ENCODE measurements at regions not wholly inside any gene's neighbourhood (a gene's known extent, or its start where the extent isn't known, plus 50 kb on each side); places are given as distances from the start of the nearest gene placed in this dataset.

GRCh38 chr9:115367780-115368525, 250.0 kb upstream of the TNC start:
- H3K27me3 ChIP-seq, result no peaks in the 10 kb centered on the region
- no peak for ATAC-seq
- peaks cover 0 to 10% (median 0%) of the 10 kb centered on the region in 3 donors for H3K4me1 ChIP-seq
- H3K4me3 ChIP-seq, result no peak overlapping the region
- TF ChIP-seq EP300 (IDR thresholded peaks at IDR 0.05) (no peak), POLR2AphosphoS5 (IDR thresholded peaks at IDR 0.05) (peak; percentile 43)
- no peaks in the 10 kb centered on the region for H3K9me3 ChIP-seq
- H3K36me3 ChIP-seq, result no peaks in the 10 kb centered on the region
- WGBS, 2 donors (ENCODE audit: low coverage in 1 of 2), result 64 to 85% methylated on average over 2 of the region's 2 CpGs
- H3K27ac ChIP-seq, result no peak overlapping the region

- H3K4me3 ChIP-seq, result no peak overlapping the region
- WGBS, 2 donors (ENCODE audit: low coverage in 1 of 2), result 30 to 31% methylated on average over 5 of the region's 5 CpGs
- no peaks in the 10 kb centered on the region for H3K27me3 ChIP-seq
- peaks cover 0 to 10% (median 0%) of the 10 kb centered on the region in 3 donors for H3K4me1 ChIP-seq
- H3K36me3 ChIP-seq, result no peaks in the 10 kb centered on the region
- no peak for ATAC-seq
- peak overlapping the region in 1 of 4 donors; percentile 23 for H3K27ac ChIP-seq
- TF ChIP-seq, protein P1, sequence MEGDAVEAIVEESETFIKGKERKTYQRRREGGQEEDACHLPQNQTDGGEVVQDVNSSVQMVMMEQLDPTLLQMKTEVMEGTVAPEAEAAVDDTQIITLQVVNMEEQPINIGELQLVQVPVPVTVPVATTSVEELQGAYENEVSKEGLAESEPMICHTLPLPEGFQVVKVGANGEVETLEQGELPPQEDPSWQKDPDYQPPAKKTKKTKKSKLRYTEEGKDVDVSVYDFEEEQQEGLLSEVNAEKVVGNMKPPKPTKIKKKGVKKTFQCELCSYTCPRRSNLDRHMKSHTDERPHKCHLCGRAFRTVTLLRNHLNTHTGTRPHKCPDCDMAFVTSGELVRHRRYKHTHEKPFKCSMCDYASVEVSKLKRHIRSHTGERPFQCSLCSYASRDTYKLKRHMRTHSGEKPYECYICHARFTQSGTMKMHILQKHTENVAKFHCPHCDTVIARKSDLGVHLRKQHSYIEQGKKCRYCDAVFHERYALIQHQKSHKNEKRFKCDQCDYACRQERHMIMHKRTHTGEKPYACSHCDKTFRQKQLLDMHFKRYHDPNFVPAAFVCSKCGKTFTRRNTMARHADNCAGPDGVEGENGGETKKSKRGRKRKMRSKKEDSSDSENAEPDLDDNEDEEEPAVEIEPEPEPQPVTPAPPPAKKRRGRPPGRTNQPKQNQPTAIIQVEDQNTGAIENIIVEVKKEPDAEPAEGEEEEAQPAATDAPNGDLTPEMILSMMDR (IDR thresholded peaks at IDR 0.05), result no peak
- peak; percentile 74 for TF ChIP-seq POLR2AphosphoS5 (IDR thresholded peaks at IDR 0.05)
- no peaks in the 10 kb centered on the region for H3K9me3 ChIP-seq
These were observed 251.5 kb upstream of the TNC start for GRCh38 chr9:115369322-115369957.

GRCh38 chr9:115373000-115373709, 255.2 kb upstream of the TNC start:
- H3K36me3 ChIP-seq, result no peaks in the 10 kb centered on the region
- TF ChIP-seq POLR2A (IDR thresholded peaks at IDR 0.05) (no peak), EP300 (IDR thresholded peaks at IDR 0.05) (no peak), POLR2AphosphoS5 (IDR thresholded peaks at IDR 0.05) (peak; percentile 53)
- TF ChIP-seq, protein P1 (IDR thresholded peaks at IDR 0.05), result no peak
- H3K4me1 ChIP-seq, result peaks cover 0 to 10% (median 0%) of the 10 kb centered on the region in 3 donors
- no peak overlapping the region for H3K4me3 ChIP-seq
- no peak for ATAC-seq
- H3K27me3 ChIP-seq, result no peaks in the 10 kb centered on the region
- no peak overlapping the region for H3K27ac ChIP-seq
- 61 to 83% methylated on average over 4 to 6 of the region's 6 CpGs for WGBS, 2 donors (ENCODE audit: low coverage in 1 of 2)
- H3K9me3 ChIP-seq, result no peaks in the 10 kb centered on the region

- ATAC-seq, result no peak
- Histone ChIP-seq H3K27ac (no peak overlapping the region), H3K27me3 (no peaks in the 10 kb centered on the region), H3K4me3 (no peak overlapping the region), H3K4me1 (peaks cover 0 to 10% (median 0%) of the 10 kb centered on the region in 3 donors), H3K36me3 (no peaks in the 10 kb centered on the region), H3K9me3 (no peaks in the 10 kb centered on the region)
- TF ChIP-seq EP300 (IDR thresholded peaks at IDR 0.05), result no peak
- TF ChIP-seq POLR2AphosphoS5 (IDR thresholded peaks at IDR 0.05), result no peak
- no peak for TF ChIP-seq POLR2A (IDR thresholded peaks at IDR 0.05)
- TF ChIP-seq, protein P1 (IDR thresholded peaks at IDR 0.05), result no peak
These were observed 255.7 kb upstream of the TNC start for GRCh38 chr9:115373710-115374045.

GRCh38 chr9:115374724-115375268, 256.8 kb upstream of the TNC start:
- TF ChIP-seq POLR2A (IDR thresholded peaks at IDR 0.05) (no peak), EP300 (IDR thresholded peaks at IDR 0.05) (no peak), POLR2AphosphoS5 (IDR thresholded peaks at IDR 0.05) (no peak)
- TF ChIP-seq, protein P1 (IDR thresholded peaks at IDR 0.05), result no peak
- Histone ChIP-seq H3K36me3 (no peaks in the 10 kb centered on the region), H3K27me3 (no peaks in the 10 kb centered on the region), H3K27ac (no peak overlapping the region), H3K4me3 (no peak overlapping the region), H3K9me3 (no peaks in the 10 kb centered on the region), H3K4me1 (peaks cover 0 to 2% (median 0%) of the 10 kb centered on the region in 3 donors)
- ATAC-seq, result no peak
- WGBS, 2 donors (ENCODE audit: low coverage in 1 of 2), result 90 to 93% methylated on average over 4 of the region's 4 CpGs
